HCT116 (cell line): ENCODE measurements at regions not wholly inside any gene's neighbourhood (a gene's known extent, or its start where the extent isn't known, plus 50 kb on each side); places are given as distances from the start of the nearest gene placed in this dataset.

Source experiments
- ATAC-seq: fragments of 200-7000 bp; cut with Tn5 transposase; 2 replicates; pipeline ENCODE4 v1.9.1; 2020; ENCODE audit warnings: mild to moderate bottlenecking, moderate library complexity
- BruUV-seq: library from RNA; stranded (reverse); fragments of 400-500 nt; replicated peaks from 2 replicates; lab custom pipeline; 2021; lab: Mats Ljungman, UMichigan
- CTCF ChIA-PET: fragments of 300-600 bp; sonication (Branson Sonifier 250); formaldehyde crosslinking; loops from one replicate; lab custom pipeline; 2021; ENCODE audit warnings: antibody characterized with exemption; lab: Charles Lee
- POLR2A ChIA-PET: fragments of 300-600, 350-600 bp; sonication (Branson Sonifier 250); formaldehyde crosslinking; loops from one replicate; lab custom pipeline; 2021; ENCODE audit warnings: antibody characterized with exemption; lab: Charles Lee
- RAD21 ChIA-PET, 2 experiments: fragments of 300-600 bp; sonication (Branson Sonifier 250); formaldehyde crosslinking; loops; one replicate each; lab custom pipeline; 2023; ENCODE audit warnings: low total read pairs in 2 of 2; ENCODE audit not compliant: uncharacterized antibody in 2 of 2, unreplicated experiment in 2 of 2, low non-redundant PET in 1 of 2; lab: Charles Lee
- DNase-seq: peaks from one replicate; pipeline ENCODE4 v3.0.0-alpha.2; 2010; ENCODE audit warnings: low read depth, low spot score
- H2AFZ ChIP-seq: fragments of 200-600 bp; shearing (Covaris generic), sonication (generic); 2 replicates; pipeline ENCODE4 v1.6.1; 2017; ENCODE audit warnings: low read depth, mixed run types, mixed read lengths, antibody characterized with exemption, low read length; ENCODE audit not compliant: poor library complexity, severe bottlenecking
- H3K27ac ChIP-seq: 2 replicates; pipeline ENCODE4 v1.5.1; 2012; ENCODE audit warnings: low read depth, low read length
- H3K27me3 ChIP-seq: fragments of 200-600 bp; sonication (generic); 2 replicates; pipeline ENCODE4 v1.6.1; 2016; ENCODE audit warnings: mixed run types, low read length, mixed read lengths; ENCODE audit not compliant: insufficient read depth
- H3K36me3 ChIP-seq, 2 experiments: fragments of 200-500 bp in 1 of 2; fragments of 200-600 bp in 1 of 2; sonication (Bioruptor generic) in 1 of 2; sonication (generic) in 1 of 2; 2 replicates each; pipeline versions ENCODE4 v1.5.1 to v1.6.1; 2014 to 2016; ENCODE audit warnings: low read length in 2 of 2, inconsistent platforms in 1 of 2, mixed read lengths in 1 of 2, mixed run types in 1 of 2; ENCODE audit not compliant: insufficient read depth in 2 of 2, control insufficient read depth in 1 of 2
- H3K4me1 ChIP-seq, 2 experiments: fragments of 200-600 bp in 1 of 2; sonication (generic) in 1 of 2; 2 replicates each; pipeline versions ENCODE4 v1.5.1 to v1.6.1; 2012 to 2017; ENCODE audit warnings: low read length in 2 of 2, inconsistent platforms in 1 of 2, mild to moderate bottlenecking in 1 of 2, mixed read lengths in 1 of 2, mixed run types in 1 of 2, moderate library complexity in 1 of 2; ENCODE audit not compliant: insufficient read depth in 2 of 2, control insufficient read depth in 1 of 2
- H3K4me2 ChIP-seq: fragments of 200-600 bp; sonication (generic); 2 replicates; pipeline ENCODE4 v1.6.1; 2017; ENCODE audit warnings: mixed run types, low read length, mixed read lengths
- H3K4me3 ChIP-seq, 2 experiments: fragments of 200-600 bp in 1 of 2; sonication (generic) in 1 of 2; replicated peaks in 1 of 2; 2 replicates each; pipeline ENCODE4 v1.5.1; 2011 to 2016; ENCODE audit warnings: low read length in 2 of 2, control low read depth in 1 of 2, low read depth in 1 of 2, mild to moderate bottlenecking in 1 of 2, mixed read lengths in 1 of 2, mixed run types in 1 of 2
- H3K79me2 ChIP-seq: fragments of 200-600 bp; sonication (generic); 2 replicates; pipeline ENCODE4 v1.6.1; 2017; ENCODE audit warnings: mild to moderate bottlenecking, mixed run types, low read length, moderate library complexity, mixed read lengths; ENCODE audit not compliant: insufficient read depth
- H3K9ac ChIP-seq: fragments of 200-600 bp; sonication (generic); 2 replicates; pipeline ENCODE4 v1.6.1; 2016; ENCODE audit warnings: low read length, mixed read lengths
- H3K9me2 ChIP-seq: fragments of 200-600 bp; sonication (generic), shearing (Covaris generic); 2 replicates; pipeline ENCODE4 v1.6.1; 2017; ENCODE audit warnings: mixed run types, mild to moderate bottlenecking, moderate library complexity; ENCODE audit not compliant: insufficient read depth
- H3K9me3 ChIP-seq, 2 experiments: fragments of 200-500 bp in 1 of 2; fragments of 200-600 bp in 1 of 2; sonication (Bioruptor generic) in 1 of 2; sonication (generic) in 1 of 2; 2 replicates each; pipeline ENCODE4 v1.6.1; 2014 to 2017; ENCODE audit warnings: low read length in 2 of 2, mixed read lengths in 2 of 2, inconsistent platforms in 1 of 2, low read depth in 1 of 2, mild to moderate bottlenecking in 1 of 2, mixed run types in 1 of 2, moderate library complexity in 1 of 2; ENCODE audit not compliant: control insufficient read depth in 1 of 2, insufficient read depth in 1 of 2
- H4K20me1 ChIP-seq: fragments of 200-600 bp; sonication (generic), shearing (Covaris generic); 2 replicates; pipeline ENCODE4 v1.6.1; 2017; ENCODE audit warnings: mixed run types, mild to moderate bottlenecking, moderate library complexity; ENCODE audit not compliant: insufficient read depth
- ELF1 ChIP-seq: IDR thresholded peaks from 2 replicates; pipeline ENCODE4 v1.6.1; 2012; ENCODE audit warnings: low read depth, borderline replicate concordance
- EZH2phosphoT487 ChIP-seq: fragments of 200-600 bp; IDR thresholded peaks from 2 replicates; pipeline ENCODE4 v1.6.1; 2018; ENCODE audit warnings: antibody characterized with exemption, borderline replicate concordance
- FOSL1 ChIP-seq: IDR thresholded peaks from 2 replicates; pipeline ENCODE4 v1.6.1; 2012; ENCODE audit warnings: low read depth
- POLR2A ChIP-seq: IDR thresholded peaks from 2 replicates; pipeline ENCODE4 v1.7.0; 2011; ENCODE audit warnings: borderline replicate concordance; ENCODE audit not compliant: insufficient read depth, insufficient read length; ENCODE audit errors: extremely low read depth
- POLR2AphosphoS5 ChIP-seq: IDR thresholded peaks from 2 replicates; pipeline ENCODE4 v1.6.1; 2011; ENCODE audit warnings: mild to moderate bottlenecking, low read depth, low read length, moderate library complexity
- SRF ChIP-seq: IDR thresholded peaks from 2 replicates; pipeline ENCODE4 v1.6.1; 2012; ENCODE audit warnings: low read depth
- TCF7L2 ChIP-seq: IDR thresholded peaks from 2 replicates; pipeline ENCODE4 v1.7.0; 2011; ENCODE audit warnings: borderline replicate concordance, inconsistent platforms; ENCODE audit not compliant: insufficient read depth, insufficient read length; ENCODE audit errors: extremely low read depth
- ZNF274 ChIP-seq: fragments of 200-500 bp; sonication (Bioruptor generic); IDR thresholded peaks from 2 replicates; pipeline ENCODE4 v1.6.1; 2014; ENCODE audit warnings: mild to moderate bottlenecking, low read depth, low read length, inconsistent platforms
- intact Hi-C: fragments of 100-400 bp; cut with micrococcal nuclease; formaldehyde crosslinking; loops from 2 replicates; pipeline ENCODE4 v1.10.0; 2022

- Histone ChIP-seq H3K9me3 (no peaks in the 10 kb centered on the region), H4K20me1 (no peaks in the 10 kb centered on the region), H3K4me1 (no peaks in the 10 kb centered on the region), H3K79me2 (no peaks in the 10 kb centered on the region)
- BruUV-seq = no TSS peak
- ChIA-PET RAD21 (no interaction called here), POLR2A (no interaction called here)
- TF ChIP-seq EZH2phosphoT487 (no peak), ELF1 (no peak), POLR2A (no peak)
- TF ChIP-seq, all 23 proteins: peak for 0
- H3K4me3 ChIP-seq = no peak overlapping the region
- no peaks in the 10 kb centered on the region for H3K27me3 ChIP-seq
- ATAC-seq (no peak), DNase-seq (no peak)
- no peak overlapping the region for H3K4me2 ChIP-seq
- CTCF ChIA-PET = no interaction called here
- intact Hi-C loops = no loop called here
- H3K36me3 ChIP-seq = no peaks in the 10 kb centered on the region
- H2AFZ ChIP-seq = no peak overlapping the region
- H3K27ac ChIP-seq = no peak overlapping the region
- no peaks in the 10 kb centered on the region for H3K9me2 ChIP-seq
- H3K9ac ChIP-seq = no peak overlapping the region
Measured at GRCh38 chr12:90245391-90245790, 536.8 kb upstream of the ATP2B1 start.

GRCh38 chr12:90244232-90244631 is 535.6 kb upstream of the ATP2B1 start:
- H3K79me2 ChIP-seq = no peaks in the 10 kb centered on the region
- H4K20me1 ChIP-seq = no peaks in the 10 kb centered on the region
- H3K9ac ChIP-seq = no peak overlapping the region
- no peak for ATAC-seq
- H3K4me3 ChIP-seq = no peak overlapping the region
- no TSS peak for BruUV-seq
- TF ChIP-seq ZNF274 (no peak), TCF7L2 (no peak), SRF (no peak), FOSL1 (no peak), EZH2phosphoT487 (no peak), POLR2AphosphoS5 (no peak)
- CTCF ChIA-PET = no interaction called here
- POLR2A ChIA-PET = no interaction called here
- H3K4me2 ChIP-seq = no peak overlapping the region
- intact Hi-C loops = no loop called here
- no peaks in the 10 kb centered on the region for H3K4me1 ChIP-seq
- H3K36me3 ChIP-seq = no peaks in the 10 kb centered on the region
- RAD21 ChIA-PET = no interaction called here
- H3K9me2 ChIP-seq = no peaks in the 10 kb centered on the region
- H3K9me3 ChIP-seq = no peaks in the 10 kb centered on the region
- H3K27me3 ChIP-seq = no peaks in the 10 kb centered on the region
- no peak overlapping the region for H2AFZ ChIP-seq
- no peak for DNase-seq
- H3K27ac ChIP-seq = no peak overlapping the region
